ENCODE measurements at regions not wholly inside any gene's neighbourhood (a gene's known extent, or its start where the extent isn't known, plus 50 kb on each side); places are given as distances from the start of the nearest gene placed in this dataset.

GRCh38 chr9:24416136-24416535 is 129.6 kb downstream of the IZUMO3 start:
- WGBS = 72% methylated on average over 1 of the region's 1 CpG
- no peak for DNase-seq (ENCODE audit: extremely low spot score)
- no peaks in the 10 kb centered on the region for H3K36me3 ChIP-seq (ENCODE audit: insufficient read depth)
- H3K27ac ChIP-seq (ENCODE audit: low read depth) = no peak overlapping the region
- no peaks in the 10 kb centered on the region for H3K4me1 ChIP-seq (ENCODE audit: insufficient read depth)
- no peak overlapping the region for H3K4me3 ChIP-seq (ENCODE audit: low read depth, low read length)

GRCh38 chr9:24413651-24414050 is 132.0 kb downstream of the IZUMO3 start:
- no peak for DNase-seq (ENCODE audit: extremely low spot score)
- H3K4me3 ChIP-seq (ENCODE audit: low read depth, low read length) = no peak overlapping the region
- H3K4me1 ChIP-seq (ENCODE audit: insufficient read depth) = no peaks in the 10 kb centered on the region
- no peak overlapping the region for H3K27ac ChIP-seq (ENCODE audit: low read depth)
- no peaks in the 10 kb centered on the region for H3K36me3 ChIP-seq (ENCODE audit: insufficient read depth)
- WGBS = 44% methylated on average over 2 of the region's 2 CpGs

- no peak overlapping the region for H3K4me3 ChIP-seq (ENCODE audit: low read depth, low read length)
- no peaks in the 10 kb centered on the region for H3K4me1 ChIP-seq (ENCODE audit: insufficient read depth)
- no peak for DNase-seq (ENCODE audit: extremely low spot score)
- H3K27ac ChIP-seq (ENCODE audit: low read depth) = no peak overlapping the region
- 63% methylated on average over 4 of the region's 4 CpGs for WGBS
- no peaks in the 10 kb centered on the region for H3K36me3 ChIP-seq (ENCODE audit: insufficient read depth)
Measured at GRCh38 chr9:24398466-24398865, 147.2 kb downstream of the IZUMO3 start.

- DNase-seq (ENCODE audit: extremely low spot score) = no peak
- H3K27ac ChIP-seq (ENCODE audit: low read depth) = no peak overlapping the region
- H3K36me3 ChIP-seq (ENCODE audit: insufficient read depth) = no peaks in the 10 kb centered on the region
- no peaks in the 10 kb centered on the region for H3K4me1 ChIP-seq (ENCODE audit: insufficient read depth)
- H3K4me3 ChIP-seq (ENCODE audit: low read depth, low read length) = no peak overlapping the region
- 96% methylated on average over 4 of the region's 4 CpGs for WGBS
Measured at GRCh38 chr9:24391095-24391494, 154.6 kb downstream of the IZUMO3 start.

- DNase-seq (ENCODE audit: extremely low spot score) = no peak
- 89% methylated on average over 2 of the region's 2 CpGs for WGBS
- H3K4me3 ChIP-seq (ENCODE audit: low read depth, low read length) = no peak overlapping the region
- no peaks in the 10 kb centered on the region for H3K4me1 ChIP-seq (ENCODE audit: insufficient read depth)
- H3K27ac ChIP-seq (ENCODE audit: low read depth) = no peak overlapping the region
- H3K36me3 ChIP-seq (ENCODE audit: insufficient read depth) = no peaks in the 10 kb centered on the region
Measured at GRCh38 chr9:24385077-24385476, 160.6 kb downstream of the IZUMO3 start.

- Histone ChIP-seq H3K4me1 (ENCODE audit: insufficient read depth) (no peaks in the 10 kb centered on the region), H3K4me3 (ENCODE audit: low read depth, low read length) (no peak overlapping the region), H3K27ac (ENCODE audit: low read depth) (no peak overlapping the region), H3K36me3 (ENCODE audit: insufficient read depth) (no peaks in the 10 kb centered on the region)
- DNase-seq (ENCODE audit: extremely low spot score) = no peak
- 64% methylated on average over 3 of the region's 3 CpGs for WGBS
Measured at GRCh38 chr9:24382566-24382965, 163.1 kb downstream of the IZUMO3 start.

GRCh38 chr9:24381205-24381604 is 164.5 kb downstream of the IZUMO3 start:
- Histone ChIP-seq H3K4me1 (ENCODE audit: insufficient read depth) (no peaks in the 10 kb centered on the region), H3K36me3 (ENCODE audit: insufficient read depth) (no peaks in the 10 kb centered on the region), H3K4me3 (ENCODE audit: low read depth, low read length) (no peak overlapping the region), H3K27ac (ENCODE audit: low read depth) (no peak overlapping the region)
- DNase-seq (ENCODE audit: extremely low spot score) = peak; percentile 37
- 68% methylated on average over 1 of the region's 1 CpG for WGBS

- WGBS = 90% methylated on average over 5 of the region's 5 CpGs
- DNase-seq (ENCODE audit: extremely low spot score) = no peak
- H3K27ac ChIP-seq (ENCODE audit: low read depth) = no peak overlapping the region
- no peak overlapping the region for H3K4me3 ChIP-seq (ENCODE audit: low read depth, low read length)
- no peaks in the 10 kb centered on the region for H3K4me1 ChIP-seq (ENCODE audit: insufficient read depth)
- H3K36me3 ChIP-seq (ENCODE audit: insufficient read depth) = no peaks in the 10 kb centered on the region
Measured at GRCh38 chr9:24359046-24359445, 186.7 kb downstream of the IZUMO3 start.

GRCh38 chr9:24351973-24352372 is 193.7 kb downstream of the IZUMO3 start:
- H3K4me1 ChIP-seq (ENCODE audit: insufficient read depth) = no peaks in the 10 kb centered on the region
- no peak overlapping the region for H3K4me3 ChIP-seq (ENCODE audit: low read depth, low read length)
- DNase-seq (ENCODE audit: extremely low spot score) = no peak

GRCh38 chr9:24351258-24351657 is 194.4 kb downstream of the IZUMO3 start:
- WGBS = 67% methylated on average over 2 of the region's 2 CpGs
- Histone ChIP-seq H3K27ac (ENCODE audit: low read depth) (no peak overlapping the region), H3K4me1 (ENCODE audit: insufficient read depth) (no peaks in the 10 kb centered on the region), H3K4me3 (ENCODE audit: low read depth, low read length) (no peak overlapping the region), H3K36me3 (ENCODE audit: insufficient read depth) (no peaks in the 10 kb centered on the region)
- DNase-seq (ENCODE audit: extremely low spot score) = no peak

More at GRCh38 chr9:24351973-24352372, 193.7 kb downstream of the IZUMO3 start:
- no peaks in the 10 kb centered on the region for H3K36me3 ChIP-seq (ENCODE audit: insufficient read depth)
- no peak overlapping the region for H3K27ac ChIP-seq (ENCODE audit: low read depth)

- Histone ChIP-seq H3K4me3 (ENCODE audit: low read depth, low read length) (no peak overlapping the region), H3K27ac (ENCODE audit: low read depth) (no peak overlapping the region), H3K4me1 (ENCODE audit: insufficient read depth) (no peaks in the 10 kb centered on the region), H3K36me3 (ENCODE audit: insufficient read depth) (no peaks in the 10 kb centered on the region)
- no peak for DNase-seq (ENCODE audit: extremely low spot score)
- 88% methylated on average over 1 of the region's 1 CpG for WGBS
Measured at GRCh38 chr9:24342457-24342856, 203.2 kb downstream of the IZUMO3 start.

GRCh38 chr9:24333629-24334028 is 212.1 kb downstream of the IZUMO3 start:
- Histone ChIP-seq H3K27ac (ENCODE audit: low read depth) (no peak overlapping the region), H3K4me1 (ENCODE audit: insufficient read depth) (no peaks in the 10 kb centered on the region), H3K4me3 (ENCODE audit: low read depth, low read length) (no peak overlapping the region), H3K36me3 (ENCODE audit: insufficient read depth) (no peaks in the 10 kb centered on the region)
- WGBS = 52% methylated on average over 2 of the region's 2 CpGs
- no peak for DNase-seq (ENCODE audit: extremely low spot score)

- WGBS = 67% methylated on average over 4 of the region's 4 CpGs
Measured at GRCh38 chr9:24298912-24299311, 246.8 kb downstream of the IZUMO3 start.

GRCh38 chr9:24297931-24298330 is 247.8 kb downstream of the IZUMO3 start:
- DNase-seq (ENCODE audit: extremely low spot score) = no peak
- Histone ChIP-seq H3K4me1 (ENCODE audit: insufficient read depth) (no peaks in the 10 kb centered on the region), H3K36me3 (ENCODE audit: insufficient read depth) (no peaks in the 10 kb centered on the region), H3K4me3 (ENCODE audit: low read depth, low read length) (no peak overlapping the region), H3K27ac (ENCODE audit: low read depth) (no peak overlapping the region)
- WGBS = 91% methylated on average over 2 of the region's 2 CpGs

More at GRCh38 chr9:24298912-24299311, 246.8 kb downstream of the IZUMO3 start:
- no peak for DNase-seq (ENCODE audit: extremely low spot score)
- Histone ChIP-seq H3K4me1 (ENCODE audit: insufficient read depth) (no peaks in the 10 kb centered on the region), H3K27ac (ENCODE audit: low read depth) (no peak overlapping the region), H3K36me3 (ENCODE audit: insufficient read depth) (no peaks in the 10 kb centered on the region), H3K4me3 (ENCODE audit: low read depth, low read length) (no peak overlapping the region)

GRCh38 chr9:24296124-24296523 is 249.6 kb downstream of the IZUMO3 start:
- no peak overlapping the region for H3K4me3 ChIP-seq (ENCODE audit: low read depth, low read length)
- 82% methylated on average over 1 of the region's 1 CpG for WGBS
- no peak overlapping the region for H3K27ac ChIP-seq (ENCODE audit: low read depth)
- no peaks in the 10 kb centered on the region for H3K4me1 ChIP-seq (ENCODE audit: insufficient read depth)
- DNase-seq (ENCODE audit: extremely low spot score) = no peak
- H3K36me3 ChIP-seq (ENCODE audit: insufficient read depth) = no peaks in the 10 kb centered on the region

Measured in urinary bladder (tissue), 3 donors.